RWPE2 (cell line): ENCODE measurements at regions not wholly inside any gene's neighbourhood (a gene's known extent, or its start where the extent isn't known, plus 50 kb on each side); places are given as distances from the start of the nearest gene placed in this dataset.

Source experiments
- ATAC-seq: fragments of 200-7000 bp; cut with Tn5 transposase; 3 replicates; pipeline ENCODE4 v1.9.1; 2021; ENCODE audit warnings: low read depth
- DNase-seq: peaks from one replicate; pipeline ENCODE4 v3.0.0-alpha.2; 2020; ENCODE audit warnings: low spot score
- H3K27ac ChIP-seq: fragments of 450-650 bp; 2 replicates; pipeline ENCODE4 v1.5.1; 2017; ENCODE audit warnings: mild to moderate bottlenecking; ENCODE audit not compliant: poor library complexity, severe bottlenecking
- H3K27me3 ChIP-seq: fragments of 250-450 bp; sonication (Bioruptor Pico); 2 replicates; pipeline ENCODE4 v1.5.1; 2021; ENCODE audit warnings: mild to moderate bottlenecking, moderate library complexity; ENCODE audit not compliant: insufficient read depth, poor library complexity, severe bottlenecking
- H3K36me3 ChIP-seq: fragments of 250-450 bp; sonication (Bioruptor Pico); 2 replicates; pipeline ENCODE4 v1.5.1; 2020; ENCODE audit warnings: low read depth, mild to moderate bottlenecking, moderate library complexity
- H3K4me1 ChIP-seq: fragments of 250-450 bp; sonication (Bioruptor Pico); 2 replicates; pipeline ENCODE4 v1.5.1; 2021; ENCODE audit warnings: mild to moderate bottlenecking, moderate library complexity; ENCODE audit not compliant: insufficient read depth, poor library complexity, severe bottlenecking
- H3K4me3 ChIP-seq: fragments of 250-450 bp; sonication (Bioruptor Pico); 2 replicates; pipeline ENCODE4 v1.5.1; 2021; ENCODE audit warnings: mild to moderate bottlenecking, moderate library complexity; ENCODE audit not compliant: severe bottlenecking
- H3K9me3 ChIP-seq: fragments of 250-450 bp; sonication (Bioruptor Pico); 2 replicates; pipeline ENCODE4 v1.5.1; 2021; ENCODE audit warnings: mild to moderate bottlenecking, moderate library complexity; ENCODE audit not compliant: severe bottlenecking
- TF ChIP-seq, protein P1 (sequence below): fragments of 450-650 bp; IDR thresholded peaks from one replicate; pipeline ENCODE4 v1.5.1; 2017; ENCODE audit warnings: mild to moderate bottlenecking, moderate library complexity; ENCODE audit not compliant: poor library complexity, severe bottlenecking

DNA sequence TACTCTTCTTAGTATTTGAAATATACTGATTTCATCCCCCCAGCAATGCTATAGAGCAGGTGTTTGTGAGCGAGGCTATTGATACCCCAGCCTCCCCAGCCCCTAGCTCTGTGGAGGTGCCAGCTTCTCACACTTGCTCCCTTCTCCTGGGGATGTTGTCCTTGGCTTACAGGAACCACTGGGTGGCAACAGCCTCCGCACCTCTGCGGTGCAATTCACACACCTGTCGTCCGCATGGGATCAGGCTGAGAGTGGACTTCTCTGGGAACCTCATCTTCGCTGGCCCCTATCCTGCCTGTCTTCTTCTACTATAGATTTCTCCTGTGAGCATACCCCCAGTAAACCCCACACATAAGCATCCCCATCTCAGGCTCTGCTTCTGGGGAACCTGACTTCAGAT, 103.9 kb upstream of the SLC6A11 start:
- Histone ChIP-seq H3K27ac (no peak overlapping the region), H3K4me3 (no peak overlapping the region), H3K27me3 (peaks cover 43% of the 10 kb centered on the region), H3K4me1 (no peaks in the 10 kb centered on the region), H3K9me3 (no peaks in the 10 kb centered on the region), H3K36me3 (no peaks in the 10 kb centered on the region)
- TF ChIP-seq, protein P1, sequence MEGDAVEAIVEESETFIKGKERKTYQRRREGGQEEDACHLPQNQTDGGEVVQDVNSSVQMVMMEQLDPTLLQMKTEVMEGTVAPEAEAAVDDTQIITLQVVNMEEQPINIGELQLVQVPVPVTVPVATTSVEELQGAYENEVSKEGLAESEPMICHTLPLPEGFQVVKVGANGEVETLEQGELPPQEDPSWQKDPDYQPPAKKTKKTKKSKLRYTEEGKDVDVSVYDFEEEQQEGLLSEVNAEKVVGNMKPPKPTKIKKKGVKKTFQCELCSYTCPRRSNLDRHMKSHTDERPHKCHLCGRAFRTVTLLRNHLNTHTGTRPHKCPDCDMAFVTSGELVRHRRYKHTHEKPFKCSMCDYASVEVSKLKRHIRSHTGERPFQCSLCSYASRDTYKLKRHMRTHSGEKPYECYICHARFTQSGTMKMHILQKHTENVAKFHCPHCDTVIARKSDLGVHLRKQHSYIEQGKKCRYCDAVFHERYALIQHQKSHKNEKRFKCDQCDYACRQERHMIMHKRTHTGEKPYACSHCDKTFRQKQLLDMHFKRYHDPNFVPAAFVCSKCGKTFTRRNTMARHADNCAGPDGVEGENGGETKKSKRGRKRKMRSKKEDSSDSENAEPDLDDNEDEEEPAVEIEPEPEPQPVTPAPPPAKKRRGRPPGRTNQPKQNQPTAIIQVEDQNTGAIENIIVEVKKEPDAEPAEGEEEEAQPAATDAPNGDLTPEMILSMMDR, result no peak
- DNase-seq (no peak), ATAC-seq (no peak)

DNA sequence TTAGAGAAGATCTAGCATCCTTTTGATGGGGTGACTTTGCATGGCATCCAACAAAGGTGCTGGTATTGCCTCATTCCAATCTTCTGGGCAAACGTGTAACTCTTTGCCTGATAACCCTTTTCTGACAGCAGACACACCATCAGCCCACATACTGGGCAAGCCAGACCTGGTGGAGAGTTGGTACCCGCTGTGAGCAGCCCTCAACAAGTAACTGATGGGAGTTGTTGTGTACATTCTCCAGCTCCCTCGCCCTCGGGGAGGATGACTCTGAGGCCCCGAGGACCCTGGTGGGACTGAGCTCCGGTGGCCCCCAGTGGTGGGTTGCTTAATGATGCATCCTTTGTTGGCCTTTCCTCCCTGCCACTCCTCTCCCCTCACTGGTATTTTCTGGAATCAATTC, 102.4 kb upstream of the SLC6A11 start:
- Histone ChIP-seq H3K27ac (no peak overlapping the region), H3K4me3 (no peak overlapping the region), H3K36me3 (no peaks in the 10 kb centered on the region), H3K9me3 (no peaks in the 10 kb centered on the region), H3K27me3 (peaks cover 31% of the 10 kb centered on the region), H3K4me1 (no peaks in the 10 kb centered on the region)
- no peak for DNase-seq
- no peak for ATAC-seq
- TF ChIP-seq, protein P1, result no peak

DNA sequence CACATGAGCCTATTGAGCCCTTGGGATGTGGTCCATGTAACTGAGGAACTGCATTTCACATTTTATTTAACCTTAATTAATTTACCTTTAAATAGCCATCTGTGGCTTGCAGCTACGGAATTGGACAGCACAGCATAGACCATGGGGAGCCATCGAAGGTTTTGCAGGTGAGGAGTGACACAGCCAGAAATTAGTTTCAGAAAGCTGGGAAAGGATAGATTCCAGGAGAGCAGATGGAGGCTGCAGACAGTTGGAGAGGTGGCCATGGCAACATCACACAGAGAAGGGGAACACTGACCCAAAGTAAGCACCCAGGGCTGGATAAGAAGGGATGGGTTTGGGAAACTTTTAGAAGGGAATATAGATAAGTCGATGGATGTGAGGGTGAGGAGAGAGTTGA, 100.1 kb upstream of the SLC6A11 start:
- Histone ChIP-seq H3K4me3 (no peak overlapping the region), H3K4me1 (no peaks in the 10 kb centered on the region), H3K9me3 (no peaks in the 10 kb centered on the region), H3K36me3 (no peaks in the 10 kb centered on the region), H3K27ac (no peak overlapping the region), H3K27me3 (peaks cover 14% of the 10 kb centered on the region)
- TF ChIP-seq, protein P1, result no peak
- no peak for DNase-seq
- no peak for ATAC-seq

DNA sequence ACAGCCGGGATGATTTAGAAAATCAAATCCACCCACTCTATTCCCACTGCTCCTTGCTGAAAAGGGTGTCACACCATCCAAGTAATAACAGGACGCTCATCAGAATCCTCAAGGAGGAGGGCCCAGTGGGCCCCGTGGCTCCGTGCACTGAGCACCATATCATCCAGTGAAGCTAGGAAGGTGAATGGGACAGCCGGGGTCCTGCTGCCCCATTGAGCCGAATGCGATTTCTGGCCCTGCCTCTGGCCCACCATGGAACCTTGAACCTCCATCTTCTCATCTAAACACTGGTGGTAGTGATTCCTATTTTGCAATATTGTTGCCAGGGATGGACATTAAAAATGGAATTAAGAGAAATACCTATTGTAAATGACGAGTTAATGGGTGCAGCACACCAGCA, 99.1 kb upstream of the SLC6A11 start:
- DNase-seq, result no peak
- H3K4me3 ChIP-seq, result no peak overlapping the region
- no peaks in the 10 kb centered on the region for H3K4me1 ChIP-seq
- TF ChIP-seq, protein P1, result no peak
- H3K27me3 ChIP-seq, result peaks cover 5% of the 10 kb centered on the region
- ATAC-seq, result no peak
- H3K27ac ChIP-seq, result no peak overlapping the region
- H3K36me3 ChIP-seq, result no peaks in the 10 kb centered on the region
- H3K9me3 ChIP-seq, result no peaks in the 10 kb centered on the region

DNA sequence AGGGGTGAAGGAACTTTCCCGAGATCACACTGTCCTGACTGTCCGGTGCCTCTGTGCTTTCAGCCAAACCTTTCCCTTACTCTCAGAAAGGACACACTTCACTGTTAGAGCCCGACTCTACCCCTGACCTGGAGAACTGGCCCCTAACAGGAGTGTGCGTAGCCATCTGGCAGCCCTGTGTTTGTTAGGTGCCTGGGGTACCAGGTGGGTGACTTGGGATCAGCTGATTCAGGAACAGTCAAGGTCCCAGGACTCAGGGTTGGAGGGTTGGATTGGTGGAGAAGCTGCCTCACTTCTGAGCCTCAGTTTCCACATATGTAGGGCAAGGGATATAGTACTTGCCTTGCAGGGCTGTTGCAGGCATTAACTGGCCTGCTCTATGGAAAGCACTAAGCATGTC, 98.3 kb upstream of the SLC6A11 start:
- no peaks in the 10 kb centered on the region for H3K9me3 ChIP-seq
- TF ChIP-seq, protein P1, result no peak
- no peaks in the 10 kb centered on the region for H3K36me3 ChIP-seq
- no peak for DNase-seq
- H3K4me3 ChIP-seq, result no peak overlapping the region
- H3K27me3 ChIP-seq, result peaks cover 5% of the 10 kb centered on the region
- H3K4me1 ChIP-seq, result no peaks in the 10 kb centered on the region
- ATAC-seq, result no peak
- no peak overlapping the region for H3K27ac ChIP-seq
